ENCODE measurements at regions not wholly inside any gene's neighbourhood (a gene's known extent, or its start where the extent isn't known, plus 50 kb on each side); places are given as distances from the start of the nearest gene placed in this dataset.

DNA sequence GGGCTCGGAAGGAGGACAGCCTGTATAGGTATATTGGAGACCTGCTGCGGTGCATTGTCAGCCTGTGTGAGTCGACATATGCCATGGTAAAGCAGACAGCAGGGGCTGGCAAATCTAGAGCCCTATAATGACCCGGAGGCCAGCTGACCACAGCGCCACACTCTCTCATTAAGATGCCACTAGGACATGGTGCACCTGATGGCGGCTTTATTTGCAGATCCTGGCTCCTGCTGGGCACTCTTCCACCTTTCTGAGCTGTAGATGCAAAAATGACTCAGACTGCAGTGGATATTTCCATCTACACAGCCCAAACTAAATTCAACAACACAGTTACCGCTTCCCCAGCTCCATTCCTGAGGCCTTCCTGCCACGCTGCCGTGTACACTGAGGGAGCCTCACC lies 389.9 kb downstream of the TNS1 start:
- TF ChIP-seq EP300 (IDR thresholded peaks at IDR 0.05) (no peak), POLR2AphosphoS5 (IDR thresholded peaks at IDR 0.05) (no peak), POLR2A (IDR thresholded peaks at IDR 0.05) (no peak)
- TF ChIP-seq, protein P1, sequence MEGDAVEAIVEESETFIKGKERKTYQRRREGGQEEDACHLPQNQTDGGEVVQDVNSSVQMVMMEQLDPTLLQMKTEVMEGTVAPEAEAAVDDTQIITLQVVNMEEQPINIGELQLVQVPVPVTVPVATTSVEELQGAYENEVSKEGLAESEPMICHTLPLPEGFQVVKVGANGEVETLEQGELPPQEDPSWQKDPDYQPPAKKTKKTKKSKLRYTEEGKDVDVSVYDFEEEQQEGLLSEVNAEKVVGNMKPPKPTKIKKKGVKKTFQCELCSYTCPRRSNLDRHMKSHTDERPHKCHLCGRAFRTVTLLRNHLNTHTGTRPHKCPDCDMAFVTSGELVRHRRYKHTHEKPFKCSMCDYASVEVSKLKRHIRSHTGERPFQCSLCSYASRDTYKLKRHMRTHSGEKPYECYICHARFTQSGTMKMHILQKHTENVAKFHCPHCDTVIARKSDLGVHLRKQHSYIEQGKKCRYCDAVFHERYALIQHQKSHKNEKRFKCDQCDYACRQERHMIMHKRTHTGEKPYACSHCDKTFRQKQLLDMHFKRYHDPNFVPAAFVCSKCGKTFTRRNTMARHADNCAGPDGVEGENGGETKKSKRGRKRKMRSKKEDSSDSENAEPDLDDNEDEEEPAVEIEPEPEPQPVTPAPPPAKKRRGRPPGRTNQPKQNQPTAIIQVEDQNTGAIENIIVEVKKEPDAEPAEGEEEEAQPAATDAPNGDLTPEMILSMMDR (IDR thresholded peaks at IDR 0.05), result no peak
- Histone ChIP-seq H3K4me3 (no peak overlapping the region), H3K27ac (no peak overlapping the region), H3K27me3 (no peaks in the 10 kb centered on the region), H3K36me3 (no peaks in the 10 kb centered on the region), H3K9me3 (no peaks in the 10 kb centered on the region), H3K4me1 (peaks cover 0 to 10% (median 7%) of the 10 kb centered on the region in 4 donors)
- intact Hi-C loops (cut with DNase I; ENCODE audit: low total_unique reads), result no loop called here
- 93 to 97% (median 97%) methylated on average over 9 of the region's 9 CpGs for WGBS, 5 donors
- no peak for DNase-seq

DNA sequence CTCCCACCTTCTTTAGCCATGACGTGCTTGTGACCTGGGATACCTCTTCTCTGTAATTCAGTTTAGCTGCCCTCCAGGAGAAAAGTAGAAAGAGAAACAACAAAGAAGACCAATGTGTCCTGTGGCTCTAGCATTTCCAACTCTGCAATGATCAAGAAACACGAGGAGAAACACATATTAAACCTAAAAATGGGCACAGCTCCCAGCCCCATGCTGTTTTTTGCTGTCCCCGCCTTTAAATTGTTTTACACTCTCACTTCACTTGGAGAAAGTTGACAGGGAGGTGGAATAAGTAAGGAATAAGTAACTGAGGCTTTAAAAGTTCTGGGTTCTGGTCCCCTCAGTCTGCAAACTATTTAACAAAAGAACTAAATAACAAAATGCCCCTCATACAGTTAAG lies 390.6 kb downstream of the TNS1 start:
- Histone ChIP-seq H3K36me3 (no peaks in the 10 kb centered on the region), H3K27me3 (no peaks in the 10 kb centered on the region), H3K27ac (no peak overlapping the region), H3K4me3 (no peak overlapping the region), H3K9me3 (no peaks in the 10 kb centered on the region), H3K4me1 (peaks cover 0 to 10% (median 7%) of the 10 kb centered on the region in 4 donors)
- 69 to 87% (median 85%) methylated on average over 3 of the region's 3 CpGs for WGBS, 5 donors
- no peak for DNase-seq
- TF ChIP-seq EP300 (IDR thresholded peaks at IDR 0.05) (no peak), POLR2A (IDR thresholded peaks at IDR 0.05) (no peak)
- TF ChIP-seq, protein P1 (IDR thresholded peaks at IDR 0.05), result no peak
- intact Hi-C loops (cut with DNase I; ENCODE audit: low total_unique reads), result no loop called here

DNA sequence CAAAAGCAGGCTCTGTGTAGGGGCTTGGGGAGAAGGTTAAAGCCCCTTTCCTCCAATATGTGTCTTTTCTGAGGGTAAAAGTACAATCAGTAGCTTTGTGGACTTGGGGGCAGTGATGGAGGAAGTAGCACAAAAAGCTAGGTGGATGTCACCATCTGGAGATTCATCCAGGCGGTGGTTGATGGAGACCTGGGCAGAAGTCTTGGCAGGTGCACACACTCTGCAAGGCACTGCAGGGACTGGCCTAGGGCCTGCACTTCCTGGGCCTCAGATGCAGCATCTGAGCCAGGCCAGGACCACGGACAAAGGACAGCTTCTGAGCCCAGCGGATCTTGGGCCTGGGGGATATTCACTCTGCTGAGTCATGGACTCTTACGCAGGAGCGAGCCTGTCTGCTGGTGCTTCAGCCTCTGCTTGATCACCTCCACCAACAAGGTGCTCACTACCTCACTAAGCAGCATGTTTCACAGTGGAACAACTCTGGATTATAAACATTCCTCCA lies 391.1 kb downstream of the TNS1 start:
- WGBS, 5 donors, result 93 to 100% (median 97%) methylated on average over 5 of the region's 5 CpGs
- Histone ChIP-seq H3K36me3 (no peaks in the 10 kb centered on the region), H3K4me1 (peaks cover 0 to 10% (median 4%) of the 10 kb centered on the region in 4 donors), H3K4me3 (no peak overlapping the region), H3K9me3 (no peaks in the 10 kb centered on the region), H3K27me3 (no peaks in the 10 kb centered on the region), H3K27ac (peak overlapping the region in 1 of 5 donors; percentile 10)
- intact Hi-C loops (cut with DNase I; ENCODE audit: low total_unique reads), result no loop called here
- no peak for DNase-seq
- TF ChIP-seq EP300 (IDR thresholded peaks at IDR 0.05) (no peak), POLR2A (IDR thresholded peaks at IDR 0.05) (no peak), POLR2AphosphoS5 (IDR thresholded peaks at IDR 0.05) (no peak)
- TF ChIP-seq, protein P1 (IDR thresholded peaks at IDR 0.05), result no peak

DNA sequence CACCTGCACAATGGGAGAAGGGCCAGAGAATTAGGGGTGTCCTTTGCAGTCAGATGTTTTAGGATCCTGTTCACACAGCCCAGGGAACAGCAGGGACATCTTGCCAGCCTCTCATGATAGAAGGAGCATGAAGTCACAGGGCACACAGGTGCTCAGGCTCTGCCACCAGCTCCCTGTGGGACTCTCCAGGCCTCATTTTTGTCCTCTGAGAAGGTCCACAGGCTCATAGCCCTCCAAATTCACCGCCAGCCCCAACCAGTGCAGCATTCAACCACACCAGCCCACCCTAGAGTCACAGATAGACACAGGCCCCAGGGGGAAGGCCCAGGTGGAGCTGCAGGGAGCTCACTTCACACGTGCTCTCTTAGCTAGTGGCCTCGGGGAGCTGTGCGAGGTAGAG lies 391.7 kb downstream of the TNS1 start:
- TF ChIP-seq POLR2A (IDR thresholded peaks at IDR 0.05), result no peak
- no peak for TF ChIP-seq EP300 (IDR thresholded peaks at IDR 0.05)
- TF ChIP-seq, protein P1 (IDR thresholded peaks at IDR 0.05), result no peak
- TF ChIP-seq POLR2AphosphoS5 (IDR thresholded peaks at IDR 0.05), result no peak
- intact Hi-C loops (cut with DNase I; ENCODE audit: low total_unique reads), result no loop called here
- peaks cover 0 to 10% (median 4%) of the 10 kb centered on the region in 4 donors for H3K4me1 ChIP-seq
- WGBS, 5 donors, result 82 to 97% (median 86%) methylated on average over 2 to 4 of the region's 4 CpGs
- H3K4me3 ChIP-seq, result no peak overlapping the region
- no peak for DNase-seq
- H3K27ac ChIP-seq, result peak overlapping the region in 4 of 5 donors; percentile 10 to 51 (median 30)
- H3K9me3 ChIP-seq, result no peaks in the 10 kb centered on the region
- H3K36me3 ChIP-seq, result no peaks in the 10 kb centered on the region
- no peaks in the 10 kb centered on the region for H3K27me3 ChIP-seq
